HepG2 (cell line): ENCODE measurements at regions not wholly inside any gene's neighbourhood (a gene's known extent, or its start where the extent isn't known, plus 50 kb on each side); places are given as distances from the start of the nearest gene placed in this dataset.
A peak's percentile ranks its signal among the peaks of the same experiment; 100 is the strongest.

ENCODE experiments used
- BCL6 ChIP-seq: IDR thresholded peaks from 2 replicates; pipeline ENCODE4 v1.6.1; 2016; ENCODE audit warnings: missing genetic modification reagents, missing compliant biosample characterization
- KLF12 ChIP-seq: sonication (generic); formaldehyde crosslinking; IDR thresholded peaks from 2 replicates; pipeline ENCODE4 v1.4.0; 2020; ENCODE audit warnings: missing genetic modification reagents, borderline replicate concordance
- MAZ ChIP-seq, 2 experiments: sonication (generic) in 1 of 2; formaldehyde crosslinking in 1 of 2; IDR thresholded peaks; 2 replicates each; pipeline versions ENCODE4 v1.5.0 to v1.6.1; 2012 to 2020; ENCODE audit warnings: low read depth in 2 of 2, mild to moderate bottlenecking in 2 of 2, borderline replicate concordance in 1 of 2, improper control_type of control experiment in 1 of 2, low read length in 1 of 2, missing genetic modification reagents in 1 of 2, moderate library complexity in 1 of 2
- NFKB2 ChIP-seq: sonication (generic); formaldehyde crosslinking; IDR thresholded peaks from 2 replicates; pipeline ENCODE4 v1.4.0; 2020; ENCODE audit warnings: missing genetic modification reagents, borderline replicate concordance
- SAP130 ChIP-seq: IDR thresholded peaks from 2 replicates; pipeline ENCODE4 v1.6.1; 2016; ENCODE audit warnings: low read depth
- SRSF9 ChIP-seq: fragments of 200-400 bp; formaldehyde crosslinking; IDR thresholded peaks from 2 replicates; pipeline ENCODE4 v1.6.1; 2018; ENCODE audit warnings: borderline replicate concordance, mild to moderate bottlenecking, low read depth, low read length; ENCODE audit not compliant: insufficient read depth, poor library complexity, severe bottlenecking
- ZBTB38 ChIP-seq: sonication (generic); formaldehyde crosslinking; IDR thresholded peaks from 2 replicates; pipeline ENCODE4 v1.5.1; 2020; ENCODE audit warnings: mild to moderate bottlenecking, missing genetic modification reagents
- ZBTB40 ChIP-seq, 2 experiments: fragments of 450-650 bp in 1 of 2; sonication (generic) in 1 of 2; formaldehyde crosslinking in 1 of 2; IDR thresholded peaks; 2 replicates each; pipeline versions ENCODE4 v1.6.1 to v1.8.0; 2016 to 2022; ENCODE audit warnings: antibody characterized with exemption in 1 of 2, mild to moderate bottlenecking in 1 of 2, missing genetic modification reagents in 1 of 2
- ZNF138 ChIP-seq: sonication (generic); formaldehyde crosslinking; IDR thresholded peaks from 2 replicates; pipeline ENCODE4 v1.5.0; 2020; ENCODE audit warnings: mild to moderate bottlenecking, low read depth, missing genetic modification reagents
- ZNF446 ChIP-seq: sonication (generic); formaldehyde crosslinking; IDR thresholded peaks from 2 replicates; pipeline ENCODE4 v1.5.0; 2020; ENCODE audit warnings: mild to moderate bottlenecking, missing genetic modification reagents
- TF ChIP-seq, protein P1 (sequence below): sonication (generic); formaldehyde crosslinking; IDR thresholded peaks from 2 replicates; pipeline ENCODE4 v1.5.0; 2020; ENCODE audit warnings: mild to moderate bottlenecking, missing genetic modification reagents, borderline replicate concordance
- TF ChIP-seq, protein P2 (sequence below): IDR thresholded peaks from 2 replicates; pipeline ENCODE4 v1.6.1; 2012; ENCODE audit warnings: inconsistent platforms
- TF ChIP-seq, protein P3 (sequence below): sonication (generic); formaldehyde crosslinking; conservative IDR thresholded peaks from 2 replicates; pipeline ENCODE4 v1.8.0; 2022; ENCODE audit warnings: mild to moderate bottlenecking, moderate library complexity, missing genetic modification reagents

- TF ChIP-seq, protein P1, sequence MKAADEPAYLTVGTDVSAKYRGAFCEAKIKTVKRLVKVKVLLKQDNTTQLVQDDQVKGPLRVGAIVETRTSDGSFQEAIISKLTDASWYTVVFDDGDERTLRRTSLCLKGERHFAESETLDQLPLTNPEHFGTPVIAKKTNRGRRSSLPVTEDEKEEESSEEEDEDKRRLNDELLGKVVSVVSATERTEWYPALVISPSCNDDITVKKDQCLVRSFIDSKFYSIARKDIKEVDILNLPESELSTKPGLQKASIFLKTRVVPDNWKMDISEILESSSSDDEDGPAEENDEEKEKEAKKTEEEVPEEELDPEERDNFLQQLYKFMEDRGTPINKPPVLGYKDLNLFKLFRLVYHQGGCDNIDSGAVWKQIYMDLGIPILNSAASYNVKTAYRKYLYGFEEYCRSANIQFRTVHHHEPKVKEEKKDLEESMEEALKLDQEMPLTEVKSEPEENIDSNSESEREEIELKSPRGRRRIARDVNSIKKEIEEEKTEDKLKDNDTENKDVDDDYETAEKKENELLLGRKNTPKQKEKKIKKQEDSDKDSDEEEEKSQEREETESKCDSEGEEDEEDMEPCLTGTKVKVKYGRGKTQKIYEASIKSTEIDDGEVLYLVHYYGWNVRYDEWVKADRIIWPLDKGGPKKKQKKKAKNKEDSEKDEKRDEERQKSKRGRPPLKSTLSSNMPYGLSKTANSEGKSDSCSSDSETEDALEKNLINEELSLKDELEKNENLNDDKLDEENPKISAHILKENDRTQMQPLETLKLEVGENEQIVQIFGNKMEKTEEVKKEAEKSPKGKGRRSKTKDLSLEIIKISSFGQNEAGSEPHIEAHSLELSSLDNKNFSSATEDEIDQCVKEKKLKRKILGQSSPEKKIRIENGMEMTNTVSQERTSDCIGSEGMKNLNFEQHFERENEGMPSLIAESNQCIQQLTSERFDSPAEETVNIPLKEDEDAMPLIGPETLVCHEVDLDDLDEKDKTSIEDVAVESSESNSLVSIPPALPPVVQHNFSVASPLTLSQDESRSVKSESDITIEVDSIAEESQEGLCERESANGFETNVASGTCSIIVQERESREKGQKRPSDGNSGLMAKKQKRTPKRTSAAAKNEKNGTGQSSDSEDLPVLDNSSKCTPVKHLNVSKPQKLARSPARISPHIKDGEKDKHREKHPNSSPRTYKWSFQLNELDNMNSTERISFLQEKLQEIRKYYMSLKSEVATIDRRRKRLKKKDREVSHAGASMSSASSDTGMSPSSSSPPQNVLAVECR (CRISPR knock-in tag) = no peak
- TF ChIP-seq SRSF9 = no peak
- TF ChIP-seq ZNF446 = no peak
- TF ChIP-seq ZBTB38 (CRISPR knock-in tag) = no peak
- TF ChIP-seq ZBTB40 (IDR thresholded peaks at IDR 0.05) = no peak
- no peak for TF ChIP-seq ZBTB40 (CRISPR knock-in tag; IDR thresholded peaks at IDR 0.05)
- TF ChIP-seq KLF12 = no peak
- TF ChIP-seq BCL6 (CRISPR knock-in tag) = no peak
- TF ChIP-seq SAP130 (CRISPR knock-in tag) = peak; percentile 52; the same call in 1 of the 2 replicates
- TF ChIP-seq, protein P2, sequence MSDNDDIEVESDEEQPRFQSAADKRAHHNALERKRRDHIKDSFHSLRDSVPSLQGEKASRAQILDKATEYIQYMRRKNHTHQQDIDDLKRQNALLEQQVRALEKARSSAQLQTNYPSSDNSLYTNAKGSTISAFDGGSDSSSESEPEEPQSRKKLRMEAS = peak; percentile 74
- no peak for TF ChIP-seq ZNF138 (CRISPR knock-in tag)
- no peak for TF ChIP-seq MAZ (IDR thresholded peaks at IDR 0.05; ENCODE audit: borderline replicate concordance, low read depth, low read length)
- TF ChIP-seq MAZ (CRISPR knock-in tag; IDR thresholded peaks at IDR 0.05; ENCODE audit: low read depth) = no peak
- no peak for TF ChIP-seq NFKB2
- TF ChIP-seq, protein P3, sequence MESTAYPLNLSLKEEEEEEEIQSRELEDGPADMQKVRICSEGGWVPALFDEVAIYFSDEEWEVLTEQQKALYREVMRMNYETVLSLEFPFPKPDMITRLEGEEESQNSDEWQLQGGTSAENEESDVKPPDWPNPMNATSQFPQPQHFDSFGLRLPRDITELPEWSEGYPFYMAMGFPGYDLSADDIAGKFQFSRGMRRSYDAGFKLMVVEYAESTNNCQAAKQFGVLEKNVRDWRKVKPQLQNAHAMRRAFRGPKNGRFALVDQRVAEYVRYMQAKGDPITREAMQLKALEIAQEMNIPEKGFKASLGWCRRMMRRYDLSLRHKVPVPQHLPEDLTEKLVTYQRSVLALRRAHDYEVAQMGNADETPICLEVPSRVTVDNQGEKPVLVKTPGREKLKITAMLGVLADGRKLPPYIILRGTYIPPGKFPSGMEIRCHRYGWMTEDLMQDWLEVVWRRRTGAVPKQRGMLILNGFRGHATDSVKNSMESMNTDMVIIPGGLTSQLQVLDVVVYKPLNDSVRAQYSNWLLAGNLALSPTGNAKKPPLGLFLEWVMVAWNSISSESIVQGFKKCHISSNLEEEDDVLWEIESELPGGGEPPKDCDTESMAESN (CRISPR knock-in tag) = 0 out of 2 replicates have a peak, but pooled peaks have one; percentile 19
Observed at GRCh38 chr9:36488389-36488756, 84.3 kb upstream of the MELK start (continued).
